Mesendoderm (in vitro differentiated cells): ENCODE measurements at regions not wholly inside any gene's neighbourhood (a gene's known extent, or its start where the extent isn't known, plus 50 kb on each side); places are given as distances from the start of the nearest gene placed in this dataset.

Source experiments
- DNase-seq: peaks from one replicate; pipeline ENCODE4 v3.0.0; 2013
- H2AK5ac ChIP-seq: 2 replicates; pipeline ENCODE4 v1.6.1; 2013; ENCODE audit warnings: low read length, inconsistent platforms
- H2BK120ac ChIP-seq: 2 replicates; pipeline ENCODE4 v1.6.1; 2013; ENCODE audit warnings: low read depth, mild to moderate bottlenecking, low read length, moderate library complexity, mixed read lengths
- H2BK15ac ChIP-seq: replicated peaks from 2 replicates; pipeline ENCODE4 v1.6.1; 2013; ENCODE audit warnings: low read depth, mild to moderate bottlenecking, moderate library complexity
- H2BK5ac ChIP-seq: 2 replicates; pipeline ENCODE4 v1.6.1; 2013; ENCODE audit warnings: low read length, inconsistent platforms
- H3K18ac ChIP-seq: 2 replicates; pipeline ENCODE4 v1.6.1; 2013; ENCODE audit warnings: mild to moderate bottlenecking, low read length, mixed read lengths
- H3K23ac ChIP-seq: one replicate; pipeline ENCODE4 v1.6.1; 2013; ENCODE audit warnings: low read length
- H3K27ac ChIP-seq: 2 replicates; pipeline ENCODE4 v1.5.1; 2013; ENCODE audit warnings: low read depth, mild to moderate bottlenecking, inconsistent platforms, low read length, moderate library complexity
- H3K27me3 ChIP-seq: 2 replicates; pipeline ENCODE4 v1.6.1; 2013; ENCODE audit warnings: low read length, control low read depth, mild to moderate bottlenecking, inconsistent platforms; ENCODE audit not compliant: insufficient read depth, poor library complexity
- H3K36me3 ChIP-seq: 2 replicates; pipeline ENCODE4 v1.6.1; 2013; ENCODE audit warnings: low read length, inconsistent platforms; ENCODE audit not compliant: control insufficient read depth, insufficient read depth
- H3K4ac ChIP-seq: one replicate; pipeline ENCODE4 v1.6.1; 2013; ENCODE audit warnings: low read depth, mild to moderate bottlenecking, low read length, moderate library complexity
- H3K4me1 ChIP-seq: 2 replicates; pipeline ENCODE4 v1.6.1; 2013; ENCODE audit warnings: low read depth, low read length, inconsistent platforms; ENCODE audit not compliant: control insufficient read depth
- H3K4me2 ChIP-seq: 2 replicates; pipeline ENCODE4 v1.6.1; 2013; ENCODE audit warnings: low read length
- H3K4me3 ChIP-seq: 2 replicates; pipeline ENCODE4 v1.5.1; 2013; ENCODE audit warnings: mild to moderate bottlenecking, low read length
- H3K56ac ChIP-seq: one replicate; pipeline ENCODE4 v1.6.1; 2013; ENCODE audit warnings: low read length
- H3K79me1 ChIP-seq: 2 replicates; pipeline ENCODE4 v1.6.1; 2013; ENCODE audit warnings: low read length, inconsistent platforms
- H3K79me2 ChIP-seq: 2 replicates; pipeline ENCODE4 v1.6.1; 2013; ENCODE audit warnings: mild to moderate bottlenecking, low read length; ENCODE audit not compliant: control insufficient read depth, insufficient read depth
- H3K9ac ChIP-seq: 2 replicates; pipeline ENCODE4 v1.6.1; 2013; ENCODE audit warnings: low read length, inconsistent platforms
- H4K5ac ChIP-seq: one replicate; pipeline ENCODE4 v1.6.1; 2013; ENCODE audit warnings: low read length
- H4K8ac ChIP-seq: one replicate; pipeline ENCODE4 v1.6.1; 2013; ENCODE audit warnings: low read depth, mild to moderate bottlenecking, control low read depth, low read length, moderate library complexity
- WGBS: extraction: QIAGEN DNeasy Blood & Tissue Kit; methylation state at CpG from one replicate; pipeline ENCODE4 v1.1.7; 2013; ENCODE audit warnings: low lambda C conversion rate, missing lambda C conversion rate; ENCODE audit not compliant: insufficient coverage; ENCODE audit errors: extremely low coverage; 5-methylcytosine and 5-hydroxymethylcytosine counted together

DNA sequence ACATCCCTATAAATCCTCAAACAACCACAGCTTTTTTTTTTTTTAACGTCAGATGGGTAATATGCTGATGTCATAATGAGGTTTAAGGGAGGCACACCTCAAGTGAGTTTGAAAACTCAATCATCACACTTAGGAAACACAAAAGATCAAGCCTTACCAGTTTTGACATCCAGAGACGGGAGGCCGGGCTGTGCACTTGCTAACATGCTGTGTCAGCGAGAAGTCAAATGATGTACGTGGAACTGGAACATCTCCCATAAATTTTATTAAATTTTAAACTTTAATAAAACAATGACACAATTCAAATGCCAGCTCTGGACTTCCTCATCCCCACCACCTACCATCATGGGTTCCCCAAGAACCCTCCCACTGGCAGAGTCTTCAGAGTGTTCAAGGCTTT lies 117.6 kb downstream of the C5orf15 start:
- no CpG with 5 or more reads among the region's 5 CpGs for WGBS

DNA sequence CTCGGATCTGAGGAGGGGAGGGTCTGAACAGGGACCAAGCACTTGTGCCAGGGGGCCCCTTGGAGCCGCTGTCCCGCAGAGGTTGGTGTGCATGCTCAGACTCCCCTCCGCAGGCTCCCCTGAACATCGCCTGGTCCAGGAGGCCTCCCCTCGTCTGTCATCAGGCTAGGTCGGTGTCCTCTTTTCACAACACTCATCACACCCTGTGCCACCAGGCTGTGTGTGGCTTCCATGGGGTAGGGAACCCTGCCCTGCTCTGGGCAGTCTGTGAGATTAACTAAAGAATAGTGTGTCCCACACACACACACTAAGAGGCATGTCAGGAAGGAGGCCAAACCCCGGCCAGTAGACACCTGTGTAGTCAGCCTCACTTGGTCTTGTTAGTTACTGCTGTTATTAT lies 119.3 kb downstream of the C5orf15 start:
- Histone ChIP-seq H3K18ac (no peak overlapping the region), H3K4ac (no peak overlapping the region), H4K5ac (no peak overlapping the region), H3K4me3 (no peak overlapping the region), H4K8ac (no peak overlapping the region), H2BK15ac (no peak overlapping the region), H3K9ac (no peak overlapping the region), H2AK5ac (no peak overlapping the region), H3K27me3 (no peaks in the 10 kb centered on the region), H2BK120ac (no peak overlapping the region), H3K56ac (no peak overlapping the region), H3K79me2 (no peaks in the 10 kb centered on the region), H3K4me2 (no peak overlapping the region), H3K27ac (no peak overlapping the region), H2BK5ac (no peak overlapping the region), H3K79me1 (no peaks in the 10 kb centered on the region), H3K4me1 (no peaks in the 10 kb centered on the region), H3K23ac (no peak overlapping the region), H3K36me3 (no peaks in the 10 kb centered on the region)
- no CpG with 5 or more reads among the region's 8 CpGs for WGBS
- DNase-seq = no peak

More for the DNA sequence above, 117.6 kb downstream of the C5orf15 start:
- Histone ChIP-seq H3K56ac (no peak overlapping the region), H3K27ac (no peak overlapping the region), H3K79me1 (no peaks in the 10 kb centered on the region), H4K8ac (no peak overlapping the region), H2BK120ac (no peak overlapping the region), H4K5ac (no peak overlapping the region), H3K4me1 (no peaks in the 10 kb centered on the region), H3K79me2 (no peaks in the 10 kb centered on the region), H3K4ac (no peak overlapping the region), H2BK5ac (no peak overlapping the region), H3K9ac (no peak overlapping the region), H3K4me2 (no peak overlapping the region), H2AK5ac (no peak overlapping the region), H3K4me3 (no peak overlapping the region), H3K36me3 (no peaks in the 10 kb centered on the region), H2BK15ac (no peak overlapping the region), H3K18ac (no peak overlapping the region), H3K23ac (no peak overlapping the region), H3K27me3 (no peaks in the 10 kb centered on the region)
- DNase-seq = no peak

DNA sequence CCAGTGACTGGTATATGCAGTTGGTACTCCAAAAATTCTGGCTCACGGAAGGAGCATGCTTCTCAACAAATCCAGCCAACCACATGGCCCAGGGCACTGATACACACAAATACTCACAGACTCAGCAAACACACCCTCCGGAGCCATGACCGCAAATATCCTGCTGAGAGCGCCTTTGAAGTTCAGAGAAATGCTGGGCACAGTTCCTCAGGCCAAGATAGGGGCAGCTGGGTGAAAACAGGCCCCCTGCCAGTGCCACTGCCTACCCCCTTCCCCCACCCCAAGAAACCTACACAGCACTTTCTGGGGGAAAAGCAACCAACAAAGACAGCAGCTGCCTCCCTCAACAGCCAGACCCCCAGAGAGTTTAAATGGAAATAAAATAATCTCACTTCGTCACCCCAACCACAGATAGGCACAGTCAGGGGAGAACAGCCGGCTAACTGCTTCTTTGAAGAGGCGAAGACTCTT lies 120.0 kb downstream of the C5orf15 start:
- no peak overlapping the region for H3K56ac ChIP-seq
- no peak overlapping the region for H3K23ac ChIP-seq
- no peak overlapping the region for H2BK120ac ChIP-seq
- no peak overlapping the region for H2BK5ac ChIP-seq
- no peaks in the 10 kb centered on the region for H3K36me3 ChIP-seq
- no peak overlapping the region for H3K4ac ChIP-seq
- H4K5ac ChIP-seq = no peak overlapping the region
- H3K4me1 ChIP-seq = no peaks in the 10 kb centered on the region
- no CpG with 5 or more reads among the region's 7 CpGs for WGBS
- no peak overlapping the region for H3K18ac ChIP-seq
- no peak overlapping the region for H3K4me2 ChIP-seq
- H3K79me1 ChIP-seq = no peaks in the 10 kb centered on the region
- no peak overlapping the region for H4K8ac ChIP-seq
- H3K79me2 ChIP-seq = no peaks in the 10 kb centered on the region
- H2BK15ac ChIP-seq = no peak overlapping the region
- H3K9ac ChIP-seq = no peak overlapping the region
- H3K4me3 ChIP-seq = no peak overlapping the region
- H3K27me3 ChIP-seq = no peaks in the 10 kb centered on the region
- H3K27ac ChIP-seq = no peak overlapping the region
- H2AK5ac ChIP-seq = no peak overlapping the region
- DNase-seq = no peak

DNA sequence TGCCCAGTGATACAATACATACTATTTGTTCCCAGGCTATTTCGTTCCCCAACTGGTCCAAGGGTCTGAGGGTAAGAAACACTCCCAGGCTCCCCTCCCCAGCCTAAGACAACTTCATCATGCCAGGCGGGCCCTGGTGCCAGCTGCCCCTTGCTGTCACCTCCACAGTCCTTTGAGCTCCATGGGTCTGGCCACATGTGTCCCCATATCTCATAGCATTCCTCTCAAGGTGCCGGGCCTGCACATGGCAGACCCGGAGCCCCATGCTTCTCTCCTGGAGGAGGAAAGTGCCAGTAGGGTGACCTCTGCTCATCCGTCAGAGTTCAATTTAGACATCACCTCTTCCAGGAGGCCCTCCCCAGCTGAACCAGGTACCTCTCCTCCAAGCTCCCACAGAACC lies 120.5 kb downstream of the C5orf15 start:
- Histone ChIP-seq H3K79me1 (no peaks in the 10 kb centered on the region), H2AK5ac (no peak overlapping the region), H3K79me2 (no peaks in the 10 kb centered on the region), H4K8ac (no peak overlapping the region), H3K36me3 (no peaks in the 10 kb centered on the region), H3K4ac (no peak overlapping the region), H4K5ac (no peak overlapping the region), H3K4me1 (no peaks in the 10 kb centered on the region), H3K56ac (no peak overlapping the region), H3K27ac (no peak overlapping the region), H3K23ac (no peak overlapping the region), H3K9ac (no peak overlapping the region), H3K4me3 (no peak overlapping the region), H2BK120ac (no peak overlapping the region), H3K27me3 (no peaks in the 10 kb centered on the region), H3K4me2 (no peak overlapping the region), H2BK15ac (no peak overlapping the region), H2BK5ac (no peak overlapping the region), H3K18ac (no peak overlapping the region)
- no CpG with 5 or more reads among the region's 5 CpGs for WGBS
- no peak for DNase-seq

DNA sequence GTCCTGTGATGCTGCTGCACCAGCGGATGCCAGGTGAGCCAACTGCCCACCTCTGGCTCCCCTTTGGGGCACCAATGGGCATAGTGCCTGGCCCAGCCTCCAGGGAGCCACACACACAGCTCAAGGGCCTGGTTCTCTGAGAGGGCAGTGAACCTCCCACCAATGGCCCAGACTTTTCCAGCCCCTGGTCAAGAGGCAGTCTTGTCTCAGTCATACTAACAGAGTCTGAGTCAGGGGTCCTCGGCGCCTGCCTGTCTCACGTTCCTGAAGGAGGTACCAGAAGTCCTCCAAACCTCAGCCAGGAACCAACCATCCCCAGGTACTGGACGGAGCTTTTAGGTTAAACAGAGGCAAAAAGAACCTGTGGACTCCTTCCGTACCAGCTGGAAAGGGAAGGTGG lies 121.1 kb downstream of the C5orf15 start:
- H3K18ac ChIP-seq = no peak overlapping the region
- no peak overlapping the region for H3K4me2 ChIP-seq
- no peak overlapping the region for H2AK5ac ChIP-seq
- no peak for DNase-seq
- H2BK15ac ChIP-seq = no peak overlapping the region
- H4K5ac ChIP-seq = no peak overlapping the region
- H3K36me3 ChIP-seq = no peaks in the 10 kb centered on the region
- no peaks in the 10 kb centered on the region for H3K4me1 ChIP-seq
- H3K23ac ChIP-seq = no peak overlapping the region
- no peak overlapping the region for H3K4me3 ChIP-seq
- H2BK120ac ChIP-seq = no peak overlapping the region
- H3K27ac ChIP-seq = no peak overlapping the region
- H3K4ac ChIP-seq = no peak overlapping the region
- no peaks in the 10 kb centered on the region for H3K27me3 ChIP-seq
- H3K9ac ChIP-seq = no peak overlapping the region
- no peak overlapping the region for H3K56ac ChIP-seq
- WGBS = no CpG with 5 or more reads among the region's 6 CpGs
- H3K79me2 ChIP-seq = no peaks in the 10 kb centered on the region
- H3K79me1 ChIP-seq = no peaks in the 10 kb centered on the region
- no peak overlapping the region for H4K8ac ChIP-seq
- no peak overlapping the region for H2BK5ac ChIP-seq

DNA sequence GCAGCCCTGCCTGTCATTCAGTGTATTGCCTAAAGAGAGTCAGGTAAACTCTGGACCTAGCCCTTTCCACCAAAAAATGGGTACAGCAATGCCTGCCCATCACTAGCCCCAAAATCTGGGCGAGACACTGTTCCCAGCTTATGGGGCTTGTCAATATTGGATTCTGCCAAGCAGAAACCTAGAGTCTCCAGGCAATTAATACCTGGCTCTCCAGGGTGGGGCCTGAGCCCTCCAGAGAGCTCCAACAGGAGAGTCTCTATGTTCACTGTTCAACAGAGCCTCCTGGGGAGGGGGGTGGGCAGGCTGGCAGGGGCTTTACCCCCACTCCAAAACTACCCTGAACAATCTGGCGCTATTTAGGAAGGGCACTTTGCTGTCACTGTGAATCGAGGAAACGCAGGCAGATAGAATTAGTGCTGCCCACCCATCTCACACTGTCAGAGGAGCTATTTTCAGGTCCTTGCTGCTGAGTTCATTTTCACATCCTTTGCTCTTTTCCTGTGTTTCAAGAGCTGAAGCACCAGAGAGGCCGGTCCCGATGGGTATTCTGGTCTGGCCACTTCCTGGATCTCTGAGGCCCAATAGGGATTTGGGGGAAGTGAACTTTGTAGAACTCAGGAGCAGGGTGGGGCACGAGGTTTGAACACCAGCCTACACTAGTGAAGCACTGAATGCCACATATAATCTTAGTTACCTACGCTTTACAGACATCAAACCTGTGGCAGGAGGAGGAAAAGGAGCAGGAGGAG lies 121.8 kb downstream of the C5orf15 start:
- Histone ChIP-seq H3K4me2 (no peak overlapping the region), H2AK5ac (no peak overlapping the region), H3K18ac (no peak overlapping the region), H3K56ac (no peak overlapping the region), H3K79me2 (no peaks in the 10 kb centered on the region), H3K27ac (no peak overlapping the region), H3K36me3 (no peaks in the 10 kb centered on the region), H3K79me1 (no peaks in the 10 kb centered on the region), H2BK120ac (no peak overlapping the region), H3K4me3 (no peak overlapping the region), H2BK15ac (no peak overlapping the region), H4K5ac (no peak overlapping the region), H2BK5ac (no peak overlapping the region), H3K9ac (no peak overlapping the region), H3K4ac (no peak overlapping the region), H3K23ac (no peak overlapping the region), H3K27me3 (no peaks in the 10 kb centered on the region), H4K8ac (no peak overlapping the region), H3K4me1 (no peaks in the 10 kb centered on the region)
- no CpG with 5 or more reads among the region's 8 CpGs for WGBS
- DNase-seq = no peak
